DOHH2 (cell line): ENCODE measurements at regions not wholly inside any gene's neighbourhood (a gene's known extent, or its start where the extent isn't known, plus 50 kb on each side); places are given as distances from the start of the nearest gene placed in this dataset.

Experiments
- H3F3A ChIP-seq: fragments of 200-600 bp; sonication (generic), shearing (Covaris generic); 2 replicates; pipeline ENCODE4 v1.6.0; 2016; ENCODE audit warnings: antibody characterized with exemption, mild to moderate bottlenecking; ENCODE audit not compliant: control insufficient read depth, insufficient read depth
- H3K27ac ChIP-seq: fragments of 200-600 bp; sonication (generic); 2 replicates; pipeline ENCODE4 v1.5.1; 2014; ENCODE audit warnings: low read depth, mild to moderate bottlenecking, low read length, moderate library complexity
- H3K27me3 ChIP-seq: fragments of 200-600 bp; sonication (generic); 2 replicates; pipeline ENCODE4 v1.6.1; 2014; ENCODE audit warnings: mild to moderate bottlenecking, low read length, mixed read lengths; ENCODE audit not compliant: control insufficient read depth
- H3K36me3 ChIP-seq: fragments of 200-600 bp; sonication (generic); 2 replicates; pipeline ENCODE4 v1.6.1; 2014; ENCODE audit warnings: mild to moderate bottlenecking, low read length, moderate library complexity, mixed read lengths; ENCODE audit not compliant: control insufficient read depth
- H3K4me1 ChIP-seq: fragments of 200-600 bp; sonication (generic); 2 replicates; pipeline ENCODE4 v1.6.1; 2014; ENCODE audit warnings: mild to moderate bottlenecking, low read length, mixed read lengths; ENCODE audit not compliant: control insufficient read depth
- H3K4me2 ChIP-seq: fragments of 200-600 bp; sonication (generic); 2 replicates; pipeline ENCODE4 v1.6.0; 2014; ENCODE audit warnings: mild to moderate bottlenecking, low read length, moderate library complexity
- H3K4me3 ChIP-seq: fragments of 200-600 bp; sonication (generic); 2 replicates; pipeline ENCODE4 v1.5.1; 2014; ENCODE audit warnings: mild to moderate bottlenecking, low read length, mixed read lengths
- H3K79me2 ChIP-seq: fragments of 200-600 bp; sonication (generic); 2 replicates; pipeline ENCODE4 v1.6.1; 2014; ENCODE audit warnings: mild to moderate bottlenecking, low read length, mixed read lengths; ENCODE audit not compliant: control insufficient read depth
- H3K9me2 ChIP-seq: fragments of 200-600 bp; sonication (generic); replicated peaks from 2 replicates; pipeline ENCODE4 v1.6.1; 2014; ENCODE audit warnings: mild to moderate bottlenecking, low read length, mixed read lengths; ENCODE audit not compliant: control insufficient read depth
- H3K9me3 ChIP-seq: fragments of 200-600 bp; sonication (generic); 2 replicates; pipeline ENCODE4 v1.6.1; 2014; ENCODE audit warnings: antibody characterized with exemption, low read length, mixed read lengths; ENCODE audit not compliant: control insufficient read depth, insufficient read depth
- H4K20me1 ChIP-seq: fragments of 200-600 bp; sonication (generic); 2 replicates; pipeline ENCODE4 v1.6.0; 2014; ENCODE audit warnings: low read depth, mild to moderate bottlenecking, antibody characterized with exemption, low read length, moderate library complexity; ENCODE audit not compliant: control insufficient read depth, insufficient read depth
- EZH2phosphoT487 ChIP-seq: fragments of 200-600 bp; sonication (generic); IDR thresholded peaks from 2 replicates; pipeline ENCODE4 v1.6.1; 2017; ENCODE audit warnings: borderline replicate concordance, mild to moderate bottlenecking, antibody characterized with exemption, low read length, moderate library complexity, mixed read lengths
- TF ChIP-seq, protein P1 (sequence below): fragments of 200-600 bp; sonication (generic); IDR thresholded peaks from one replicate; pipeline ENCODE4 v1.5.1; 2014; ENCODE audit warnings: antibody characterized with exemption, mild to moderate bottlenecking, low read depth, low read length; ENCODE audit not compliant: poor library complexity, severe bottlenecking

DNA sequence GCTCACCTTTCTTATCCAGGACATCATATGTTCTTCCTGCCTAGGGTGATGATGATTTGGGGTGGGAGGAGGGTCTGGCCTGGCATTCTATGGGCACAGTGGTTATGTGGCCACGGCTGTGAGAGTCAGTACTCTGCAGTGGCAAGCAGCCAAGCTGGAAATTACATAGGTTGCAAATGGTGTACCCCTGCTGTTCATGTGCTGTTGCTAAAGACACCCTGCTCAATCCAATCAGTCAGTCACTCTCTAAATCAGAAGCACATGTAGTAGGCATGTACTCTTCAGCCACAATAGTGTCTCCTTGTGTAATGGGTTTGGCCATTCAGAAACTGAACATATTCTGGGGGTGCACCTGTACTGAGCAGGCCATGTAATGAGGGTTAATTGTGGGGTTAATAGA, 449.1 kb upstream of the ANKRD30A start:
- TF ChIP-seq, protein P1, sequence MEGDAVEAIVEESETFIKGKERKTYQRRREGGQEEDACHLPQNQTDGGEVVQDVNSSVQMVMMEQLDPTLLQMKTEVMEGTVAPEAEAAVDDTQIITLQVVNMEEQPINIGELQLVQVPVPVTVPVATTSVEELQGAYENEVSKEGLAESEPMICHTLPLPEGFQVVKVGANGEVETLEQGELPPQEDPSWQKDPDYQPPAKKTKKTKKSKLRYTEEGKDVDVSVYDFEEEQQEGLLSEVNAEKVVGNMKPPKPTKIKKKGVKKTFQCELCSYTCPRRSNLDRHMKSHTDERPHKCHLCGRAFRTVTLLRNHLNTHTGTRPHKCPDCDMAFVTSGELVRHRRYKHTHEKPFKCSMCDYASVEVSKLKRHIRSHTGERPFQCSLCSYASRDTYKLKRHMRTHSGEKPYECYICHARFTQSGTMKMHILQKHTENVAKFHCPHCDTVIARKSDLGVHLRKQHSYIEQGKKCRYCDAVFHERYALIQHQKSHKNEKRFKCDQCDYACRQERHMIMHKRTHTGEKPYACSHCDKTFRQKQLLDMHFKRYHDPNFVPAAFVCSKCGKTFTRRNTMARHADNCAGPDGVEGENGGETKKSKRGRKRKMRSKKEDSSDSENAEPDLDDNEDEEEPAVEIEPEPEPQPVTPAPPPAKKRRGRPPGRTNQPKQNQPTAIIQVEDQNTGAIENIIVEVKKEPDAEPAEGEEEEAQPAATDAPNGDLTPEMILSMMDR, result no peak
- TF ChIP-seq EZH2phosphoT487, result no peak
- H3K4me3 ChIP-seq, result no peak overlapping the region
- H3K27me3 ChIP-seq, result no peaks in the 10 kb centered on the region
- H4K20me1 ChIP-seq, result no peaks in the 10 kb centered on the region
- H3K4me1 ChIP-seq, result no peaks in the 10 kb centered on the region
- no peak overlapping the region for H3K27ac ChIP-seq
- H3K9me3 ChIP-seq, result no peaks in the 10 kb centered on the region
- no peaks in the 10 kb centered on the region for H3K9me2 ChIP-seq
- no peak overlapping the region for H3K4me2 ChIP-seq
- no peaks in the 10 kb centered on the region for H3K36me3 ChIP-seq
- no peaks in the 10 kb centered on the region for H3F3A ChIP-seq
- H3K79me2 ChIP-seq, result no peaks in the 10 kb centered on the region

DNA sequence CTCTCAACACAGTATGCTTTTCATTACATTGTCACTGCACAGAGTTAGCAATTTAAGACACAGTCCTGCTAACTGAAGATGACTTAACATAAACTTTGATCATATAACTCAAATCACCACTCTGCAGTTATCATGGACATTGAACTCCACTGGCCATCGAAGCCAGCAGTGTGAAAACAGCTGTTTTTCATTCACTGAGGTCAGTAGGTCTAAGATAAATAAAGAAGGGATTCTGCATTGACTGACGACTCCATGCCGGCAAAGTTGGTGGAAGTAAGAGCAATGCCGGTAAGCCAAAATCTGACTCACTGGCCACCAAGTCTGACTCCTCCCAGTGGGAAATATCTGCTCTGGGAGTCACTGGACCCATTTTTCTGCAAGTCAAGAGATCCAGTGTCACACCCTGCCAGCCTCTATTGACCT, 449.9 kb upstream of the ANKRD30A start:
- Histone ChIP-seq H3K36me3 (no peaks in the 10 kb centered on the region), H3K4me2 (no peak overlapping the region), H3K79me2 (no peaks in the 10 kb centered on the region), H3K27ac (no peak overlapping the region), H3K4me3 (no peak overlapping the region), H3K27me3 (no peaks in the 10 kb centered on the region), H3K4me1 (no peaks in the 10 kb centered on the region), H3K9me3 (no peaks in the 10 kb centered on the region), H4K20me1 (no peaks in the 10 kb centered on the region), H3F3A (no peaks in the 10 kb centered on the region), H3K9me2 (no peaks in the 10 kb centered on the region)
- TF ChIP-seq, protein P1, result no peak

DNA sequence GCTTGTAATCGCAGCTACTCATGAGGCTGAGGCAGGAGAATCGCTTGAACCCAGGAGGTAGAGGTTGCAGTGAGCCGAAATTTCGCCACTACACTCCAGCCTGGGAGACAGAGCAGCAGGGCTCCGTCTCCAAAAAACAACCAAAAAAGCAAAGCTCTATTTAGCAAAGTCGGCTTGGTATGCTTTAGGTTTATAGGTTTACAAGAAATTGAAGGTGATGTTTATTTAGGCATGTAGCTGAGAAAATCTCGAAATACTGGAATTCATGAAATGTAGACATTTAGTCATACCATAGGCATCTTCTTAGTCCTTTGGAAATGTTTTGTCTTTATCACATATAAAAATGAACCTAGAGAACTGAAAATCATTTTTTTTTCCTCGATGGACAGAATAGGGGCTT, 453.8 kb upstream of the ANKRD30A start:
- no peaks in the 10 kb centered on the region for H3F3A ChIP-seq
- H3K79me2 ChIP-seq, result no peaks in the 10 kb centered on the region
- no peak overlapping the region for H3K4me3 ChIP-seq
- TF ChIP-seq, protein P1, result no peak
- no peak for TF ChIP-seq EZH2phosphoT487
- H3K9me3 ChIP-seq, result no peaks in the 10 kb centered on the region
- H3K27me3 ChIP-seq, result no peaks in the 10 kb centered on the region
- H3K4me1 ChIP-seq, result no peaks in the 10 kb centered on the region
- no peak overlapping the region for H3K4me2 ChIP-seq
- no peaks in the 10 kb centered on the region for H3K36me3 ChIP-seq
- no peaks in the 10 kb centered on the region for H4K20me1 ChIP-seq
- no peak overlapping the region for H3K27ac ChIP-seq
- H3K9me2 ChIP-seq, result no peaks in the 10 kb centered on the region
